ENCODE measurements at regions not wholly inside any gene's neighbourhood (a gene's known extent, or its start where the extent isn't known, plus 50 kb on each side); places are given as distances from the start of the nearest gene placed in this dataset.

DNA sequence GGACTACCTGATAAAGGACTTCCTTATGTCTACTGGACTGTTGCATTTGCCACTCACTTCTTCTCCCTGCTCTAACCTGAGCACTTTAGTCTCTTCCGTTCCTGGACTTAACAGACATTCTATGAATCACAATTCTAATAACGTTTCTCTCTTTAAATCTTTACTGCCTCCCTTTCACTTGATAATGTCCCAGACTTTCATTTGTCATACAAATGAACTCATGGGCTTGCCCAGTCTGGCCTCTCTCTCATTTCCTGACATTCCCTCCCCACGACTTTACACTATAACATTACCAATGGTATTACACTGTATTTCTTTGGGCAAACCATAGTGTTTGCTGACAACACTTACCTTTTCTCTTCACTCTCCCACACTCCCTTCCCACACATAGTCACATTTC is 540.7 kb upstream of the TMEFF2 start:
- no peak for TF ChIP-seq GATA4 (IDR thresholded peaks at IDR 0.05; ENCODE audit: borderline replicate concordance, low read depth)
- no peak for TF ChIP-seq ZNF10 (CRISPR knock-in tag; IDR thresholded peaks at IDR 0.05; ENCODE audit: borderline replicate concordance, low read depth)
- TF ChIP-seq HNF4G (IDR thresholded peaks at IDR 0.05; ENCODE audit: borderline replicate concordance, low read depth, low read length), result no peak
- no peak for TF ChIP-seq HNF4G (CRISPR knock-in tag; IDR thresholded peaks at IDR 0.05; ENCODE audit: borderline replicate concordance, low read depth)
- TF ChIP-seq FLYWCH1 (CRISPR knock-in tag; IDR thresholded peaks at IDR 0.05), result no peak
- TF ChIP-seq, protein P1, sequence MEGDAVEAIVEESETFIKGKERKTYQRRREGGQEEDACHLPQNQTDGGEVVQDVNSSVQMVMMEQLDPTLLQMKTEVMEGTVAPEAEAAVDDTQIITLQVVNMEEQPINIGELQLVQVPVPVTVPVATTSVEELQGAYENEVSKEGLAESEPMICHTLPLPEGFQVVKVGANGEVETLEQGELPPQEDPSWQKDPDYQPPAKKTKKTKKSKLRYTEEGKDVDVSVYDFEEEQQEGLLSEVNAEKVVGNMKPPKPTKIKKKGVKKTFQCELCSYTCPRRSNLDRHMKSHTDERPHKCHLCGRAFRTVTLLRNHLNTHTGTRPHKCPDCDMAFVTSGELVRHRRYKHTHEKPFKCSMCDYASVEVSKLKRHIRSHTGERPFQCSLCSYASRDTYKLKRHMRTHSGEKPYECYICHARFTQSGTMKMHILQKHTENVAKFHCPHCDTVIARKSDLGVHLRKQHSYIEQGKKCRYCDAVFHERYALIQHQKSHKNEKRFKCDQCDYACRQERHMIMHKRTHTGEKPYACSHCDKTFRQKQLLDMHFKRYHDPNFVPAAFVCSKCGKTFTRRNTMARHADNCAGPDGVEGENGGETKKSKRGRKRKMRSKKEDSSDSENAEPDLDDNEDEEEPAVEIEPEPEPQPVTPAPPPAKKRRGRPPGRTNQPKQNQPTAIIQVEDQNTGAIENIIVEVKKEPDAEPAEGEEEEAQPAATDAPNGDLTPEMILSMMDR (CRISPR knock-in tag; IDR thresholded peaks at IDR 0.05), result no peak
- TF ChIP-seq POLR2A (IDR thresholded peaks at IDR 0.05; ENCODE audit: insufficient read depth in 1 of 2, low read depth in 2 of 2, low read length in 2 of 2), result no peak
- TF ChIP-seq, protein P2, sequence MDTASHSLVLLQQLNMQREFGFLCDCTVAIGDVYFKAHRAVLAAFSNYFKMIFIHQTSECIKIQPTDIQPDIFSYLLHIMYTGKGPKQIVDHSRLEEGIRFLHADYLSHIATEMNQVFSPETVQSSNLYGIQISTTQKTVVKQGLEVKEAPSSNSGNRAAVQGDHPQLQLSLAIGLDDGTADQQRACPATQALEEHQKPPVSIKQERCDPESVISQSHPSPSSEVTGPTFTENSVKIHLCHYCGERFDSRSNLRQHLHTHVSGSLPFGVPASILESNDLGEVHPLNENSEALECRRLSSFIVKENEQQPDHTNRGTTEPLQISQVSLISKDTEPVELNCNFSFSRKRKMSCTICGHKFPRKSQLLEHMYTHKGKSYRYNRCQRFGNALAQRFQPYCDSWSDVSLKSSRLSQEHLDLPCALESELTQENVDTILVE (CRISPR knock-in tag; IDR thresholded peaks at IDR 0.05), result no peak
- no peak for TF ChIP-seq SP4 (CRISPR knock-in tag; IDR thresholded peaks at IDR 0.05)
- no peak for TF ChIP-seq KLF11 (CRISPR knock-in tag; IDR thresholded peaks at IDR 0.05)
- no peak for TF ChIP-seq ZNF549 (CRISPR knock-in tag; IDR thresholded peaks at IDR 0.05)
- TF ChIP-seq, protein P3, sequence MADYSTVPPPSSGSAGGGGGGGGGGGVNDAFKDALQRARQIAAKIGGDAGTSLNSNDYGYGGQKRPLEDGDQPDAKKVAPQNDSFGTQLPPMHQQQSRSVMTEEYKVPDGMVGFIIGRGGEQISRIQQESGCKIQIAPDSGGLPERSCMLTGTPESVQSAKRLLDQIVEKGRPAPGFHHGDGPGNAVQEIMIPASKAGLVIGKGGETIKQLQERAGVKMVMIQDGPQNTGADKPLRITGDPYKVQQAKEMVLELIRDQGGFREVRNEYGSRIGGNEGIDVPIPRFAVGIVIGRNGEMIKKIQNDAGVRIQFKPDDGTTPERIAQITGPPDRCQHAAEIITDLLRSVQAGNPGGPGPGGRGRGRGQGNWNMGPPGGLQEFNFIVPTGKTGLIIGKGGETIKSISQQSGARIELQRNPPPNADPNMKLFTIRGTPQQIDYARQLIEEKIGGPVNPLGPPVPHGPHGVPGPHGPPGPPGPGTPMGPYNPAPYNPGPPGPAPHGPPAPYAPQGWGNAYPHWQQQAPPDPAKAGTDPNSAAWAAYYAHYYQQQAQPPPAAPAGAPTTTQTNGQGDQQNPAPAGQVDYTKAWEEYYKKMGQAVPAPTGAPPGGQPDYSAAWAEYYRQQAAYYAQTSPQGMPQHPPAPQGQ (CRISPR knock-in tag; IDR thresholded peaks at IDR 0.05; ENCODE audit: borderline replicate concordance), result no peak
- TF ChIP-seq, protein P4, sequence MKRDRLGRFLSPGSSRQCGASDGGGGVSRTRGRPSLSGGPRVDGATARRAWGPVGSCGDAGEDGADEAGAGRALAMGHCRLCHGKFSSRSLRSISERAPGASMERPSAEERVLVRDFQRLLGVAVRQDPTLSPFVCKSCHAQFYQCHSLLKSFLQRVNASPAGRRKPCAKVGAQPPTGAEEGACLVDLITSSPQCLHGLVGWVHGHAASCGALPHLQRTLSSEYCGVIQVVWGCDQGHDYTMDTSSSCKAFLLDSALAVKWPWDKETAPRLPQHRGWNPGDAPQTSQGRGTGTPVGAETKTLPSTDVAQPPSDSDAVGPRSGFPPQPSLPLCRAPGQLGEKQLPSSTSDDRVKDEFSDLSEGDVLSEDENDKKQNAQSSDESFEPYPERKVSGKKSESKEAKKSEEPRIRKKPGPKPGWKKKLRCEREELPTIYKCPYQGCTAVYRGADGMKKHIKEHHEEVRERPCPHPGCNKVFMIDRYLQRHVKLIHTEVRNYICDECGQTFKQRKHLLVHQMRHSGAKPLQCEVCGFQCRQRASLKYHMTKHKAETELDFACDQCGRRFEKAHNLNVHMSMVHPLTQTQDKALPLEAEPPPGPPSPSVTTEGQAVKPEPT (CRISPR knock-in tag; IDR thresholded peaks at IDR 0.05; ENCODE audit: low read depth), result no peak
